Right lobe of liver (tissue), 4 donors: ENCODE measurements at regions not wholly inside any gene's neighbourhood (a gene's known extent, or its start where the extent isn't known, plus 50 kb on each side); places are given as distances from the start of the nearest gene placed in this dataset.

Source experiments
- CTCF ChIP-seq, 4 donors: fragments of 200-600 bp in 3 of 4; fragments of 450-650 bp in 1 of 4; IDR thresholded peaks; one replicate each; pipeline versions ENCODE4 v1.5.1 to v1.8.0; 2016 to 2022; ENCODE audit warnings: antibody characterized with exemption in 4 of 4, mild to moderate bottlenecking in 2 of 4
- POLR2A ChIP-seq: fragments of 450-650 bp; IDR thresholded peaks from one replicate; pipeline ENCODE4 v1.6.1; 2017; ENCODE audit warnings: antibody characterized with exemption, mild to moderate bottlenecking
- donor health status: DM: no; HTN: no; CAD: no.
- donor health status: DM: no; HTN: no; CAD: no.
- donor health status: DM: no; HTN: yes; CAD: no.

- TF ChIP-seq POLR2A, result no peak
- TF ChIP-seq CTCF (IDR thresholded peaks at IDR 0.05), result no peak
Measured at GRCh38 chr16:65733721-65734120, 611.9 kb upstream of the CDH11 start.
